CD8-positive, alpha-beta memory T cell (primary cell): ENCODE measurements at regions not wholly inside any gene's neighbourhood (a gene's known extent, or its start where the extent isn't known, plus 50 kb on each side); places are given as distances from the start of the nearest gene placed in this dataset.

Source experiments
- CTCF ChIA-PET: fragments of 350-600 bp; sonication (Branson Sonifier 250); formaldehyde crosslinking; loops from one replicate; lab custom pipeline; 2021; ENCODE audit warnings: antibody characterized with exemption; lab: Charles Lee
- POLR2A ChIA-PET: fragments of 350-600 bp; sonication (Branson Sonifier 250); formaldehyde crosslinking; loops from one replicate; lab custom pipeline; 2021; ENCODE audit warnings: antibody characterized with exemption; lab: Charles Lee
- DNase-seq, 5 donors: peaks; one replicate each; pipeline versions ENCODE4 v3.0.0 to v3.0.0-alpha.2; 2020 to 2022; ENCODE audit warnings: mixed read lengths in 1 of 5
- H3K27ac ChIP-seq: one replicate; pipeline ENCODE4 v1.7.0; 2013; ENCODE audit warnings: low read depth, mild to moderate bottlenecking, low read length, moderate library complexity
- H3K27me3 ChIP-seq: 2 replicates; pipeline ENCODE4 v1.7.0; 2013; ENCODE audit warnings: low read length, mild to moderate bottlenecking; ENCODE audit not compliant: insufficient read depth, poor library complexity, severe bottlenecking
- H3K36me3 ChIP-seq: 2 replicates; pipeline ENCODE4 v1.7.0; 2013; ENCODE audit warnings: mild to moderate bottlenecking, low read length, moderate library complexity; ENCODE audit not compliant: insufficient read depth
- H3K4me1 ChIP-seq: 2 replicates; pipeline ENCODE4 v1.7.0; 2013; ENCODE audit warnings: mild to moderate bottlenecking, low read length, moderate library complexity; ENCODE audit not compliant: insufficient read depth
- H3K4me3 ChIP-seq: 2 replicates; pipeline ENCODE4 v1.7.0; 2013; ENCODE audit warnings: mild to moderate bottlenecking, low read length
- H3K9me3 ChIP-seq: 2 replicates; pipeline ENCODE4 v1.7.0; 2013; ENCODE audit warnings: mild to moderate bottlenecking, low read length
- H3K27ac Mint-ChIP-seq, 8 donors: one replicate each; pipeline ENCODE4 v1.8.0; 2020 to 2021; ENCODE audit warnings: mixed read lengths in 8 of 8, mild to moderate bottlenecking in 6 of 8, inconsistent platforms in 3 of 8, moderate library complexity in 3 of 8
- H3K27me3 Mint-ChIP-seq, 2 donors: one replicate each; pipeline ENCODE4 v1.8.0; 2020 to 2021; ENCODE audit warnings: mixed read lengths in 2 of 2, mild to moderate bottlenecking in 1 of 2, moderate library complexity in 1 of 2
- H3K36me3 Mint-ChIP-seq, 3 donors: one replicate each; pipeline ENCODE4 v1.8.0; 2020 to 2021; ENCODE audit warnings: mixed read lengths in 3 of 3, inconsistent platforms in 1 of 3, mild to moderate bottlenecking in 1 of 3
- H3K4me1 Mint-ChIP-seq, 3 donors: one replicate each; pipeline ENCODE4 v1.8.0; 2020 to 2021; ENCODE audit warnings: mixed read lengths in 3 of 3, inconsistent platforms in 1 of 3, mild to moderate bottlenecking in 1 of 3
- H3K4me3 Mint-ChIP-seq, 7 donors: one replicate each; pipeline ENCODE4 v1.8.0; 2020 to 2021; ENCODE audit warnings: mixed read lengths in 7 of 7, mild to moderate bottlenecking in 6 of 7, moderate library complexity in 4 of 7, inconsistent platforms in 2 of 7
- H3K9me3 Mint-ChIP-seq, 5 donors: one replicate each; pipeline ENCODE4 v1.8.0; 2020 to 2022; ENCODE audit warnings: mixed read lengths in 5 of 5, mild to moderate bottlenecking in 3 of 5, moderate library complexity in 2 of 5, inconsistent platforms in 1 of 5

GRCh38 chr11:116416852-116417251, 355.9 kb downstream of the BUD13 start:
- no peaks in the 10 kb centered on the region for H3K4me1 ChIP-seq
- H3K36me3 ChIP-seq, result no peaks in the 10 kb centered on the region
- no peaks in the 10 kb centered on the region for H3K27me3 ChIP-seq
- POLR2A ChIA-PET, result no interaction called here
- CTCF ChIA-PET, result no interaction called here
- Mint-ChIP-seq H3K36me3 (no peaks in the 10 kb centered on the region), H3K27ac (no peak overlapping the region), H3K9me3 (peaks cover 0 to 2% (median 0%) of the 10 kb centered on the region in 5 donors), H3K4me3 (no peak overlapping the region), H3K4me1 (no peaks in the 10 kb centered on the region), H3K27me3 (peaks cover 9 to 30% of the 10 kb centered on the region in 2 donors)
- DNase-seq, result no peak
- no peaks in the 10 kb centered on the region for H3K9me3 ChIP-seq
- H3K27ac ChIP-seq, result no peak overlapping the region
- no peak overlapping the region for H3K4me3 ChIP-seq

- no peaks in the 10 kb centered on the region for H3K36me3 ChIP-seq
- Mint-ChIP-seq H3K36me3 (no peaks in the 10 kb centered on the region), H3K4me3 (no peak overlapping the region), H3K27me3 (peaks cover 10 to 26% of the 10 kb centered on the region in 2 donors), H3K4me1 (no peaks in the 10 kb centered on the region), H3K9me3 (peaks cover 0 to 2% (median 0%) of the 10 kb centered on the region in 5 donors), H3K27ac (no peak overlapping the region)
- H3K27me3 ChIP-seq, result no peaks in the 10 kb centered on the region
- H3K27ac ChIP-seq, result no peak overlapping the region
- no peaks in the 10 kb centered on the region for H3K4me1 ChIP-seq
- ChIA-PET CTCF (no interaction called here), POLR2A (no interaction called here)
- H3K9me3 ChIP-seq, result no peaks in the 10 kb centered on the region
- H3K4me3 ChIP-seq, result no peak overlapping the region
- no peak for DNase-seq
These were observed 357.7 kb downstream of the BUD13 start for GRCh38 chr11:116415095-116415494.

GRCh38 chr11:116414357-116414880, 358.4 kb downstream of the BUD13 start:
- Mint-ChIP-seq H3K27ac (peak overlapping the region in 1 of 8 donors; percentile 11), H3K9me3 (peaks cover 0 to 2% (median 0%) of the 10 kb centered on the region in 5 donors), H3K27me3 (peaks cover 14 to 22% of the 10 kb centered on the region in 2 donors), H3K36me3 (no peaks in the 10 kb centered on the region), H3K4me3 (no peak overlapping the region), H3K4me1 (no peaks in the 10 kb centered on the region)
- DNase-seq, result no peak
- POLR2A ChIA-PET, result no interaction called here
- no peaks in the 10 kb centered on the region for H3K4me1 ChIP-seq
- CTCF ChIA-PET, result interaction anchor here (0.8 kb wide), 1 partner anchor 12 kb away, joined by 3 read pairs; no protein-coding TSS in a partner anchor
- H3K4me3 ChIP-seq, result no peak overlapping the region
- H3K27me3 ChIP-seq, result no peaks in the 10 kb centered on the region
- no peaks in the 10 kb centered on the region for H3K36me3 ChIP-seq
- H3K27ac ChIP-seq, result no peak overlapping the region
- H3K9me3 ChIP-seq, result no peaks in the 10 kb centered on the region

- POLR2A ChIA-PET, result no interaction called here
- H3K9me3 ChIP-seq, result no peaks in the 10 kb centered on the region
These were observed 359.2 kb downstream of the BUD13 start for GRCh38 chr11:116413301-116414242.

GRCh38 chr11:116412118-116412889, 360.5 kb downstream of the BUD13 start:
- CTCF ChIA-PET, result no interaction called here
- no peaks in the 10 kb centered on the region for H3K4me1 Mint-ChIP-seq
- H3K27ac Mint-ChIP-seq, result no peak overlapping the region
- Histone ChIP-seq H3K9me3 (no peaks in the 10 kb centered on the region), H3K36me3 (no peaks in the 10 kb centered on the region), H3K4me1 (no peaks in the 10 kb centered on the region), H3K27ac (no peak overlapping the region), H3K27me3 (no peaks in the 10 kb centered on the region), H3K4me3 (no peak overlapping the region)
- H3K27me3 Mint-ChIP-seq, result peaks cover 15 to 16% of the 10 kb centered on the region in 2 donors
- H3K9me3 Mint-ChIP-seq, result peaks cover 0 to 2% (median 0%) of the 10 kb centered on the region in 5 donors
- no peaks in the 10 kb centered on the region for H3K36me3 Mint-ChIP-seq
- no peak for DNase-seq
- POLR2A ChIA-PET, result no interaction called here
- no peak overlapping the region for H3K4me3 Mint-ChIP-seq

More at GRCh38 chr11:116413301-116414242, 359.2 kb downstream of the BUD13 start:
- H3K27me3 Mint-ChIP-seq, result peaks cover 14 to 22% of the 10 kb centered on the region in 2 donors
- Histone ChIP-seq H3K36me3 (no peaks in the 10 kb centered on the region), H3K27me3 (no peaks in the 10 kb centered on the region), H3K4me1 (no peaks in the 10 kb centered on the region), H3K4me3 (no peak overlapping the region), H3K27ac (no peak overlapping the region)
- no peak for DNase-seq
- no peaks in the 10 kb centered on the region for H3K4me1 Mint-ChIP-seq
- H3K9me3 Mint-ChIP-seq, result peaks cover 0 to 2% (median 0%) of the 10 kb centered on the region in 5 donors
- no peaks in the 10 kb centered on the region for H3K36me3 Mint-ChIP-seq
- CTCF ChIA-PET, result interaction anchor here (0.8 kb wide), 1 partner anchor 13 kb away, joined by 3 read pairs; no protein-coding TSS in a partner anchor
- H3K27ac Mint-ChIP-seq, result no peak overlapping the region
- H3K4me3 Mint-ChIP-seq, result no peak overlapping the region

- Histone ChIP-seq H3K9me3 (no peaks in the 10 kb centered on the region), H3K36me3 (no peaks in the 10 kb centered on the region), H3K27ac (no peak overlapping the region), H3K27me3 (no peaks in the 10 kb centered on the region), H3K4me1 (no peaks in the 10 kb centered on the region), H3K4me3 (no peak overlapping the region)
- DNase-seq, result no peak
- Mint-ChIP-seq H3K27me3 (peaks cover 12 to 13% of the 10 kb centered on the region in 2 donors), H3K36me3 (no peaks in the 10 kb centered on the region), H3K4me1 (no peaks in the 10 kb centered on the region), H3K9me3 (peaks cover 0 to 4% (median 0%) of the 10 kb centered on the region in 5 donors), H3K27ac (no peak overlapping the region), H3K4me3 (no peak overlapping the region)
- POLR2A ChIA-PET, result no interaction called here
- CTCF ChIA-PET, result no interaction called here
These were observed 363.5 kb downstream of the BUD13 start for GRCh38 chr11:116409238-116409637.

- Mint-ChIP-seq H3K9me3 (peaks cover 0 to 2% (median 0%) of the 10 kb centered on the region in 5 donors), H3K4me1 (no peaks in the 10 kb centered on the region), H3K36me3 (no peaks in the 10 kb centered on the region), H3K4me3 (no peak overlapping the region), H3K27me3 (peaks cover 0 to 9% of the 10 kb centered on the region in 2 donors), H3K27ac (no peak overlapping the region)
- H3K36me3 ChIP-seq, result no peaks in the 10 kb centered on the region
- H3K4me1 ChIP-seq, result no peaks in the 10 kb centered on the region
- no peak overlapping the region for H3K4me3 ChIP-seq
- H3K27me3 ChIP-seq, result no peaks in the 10 kb centered on the region
- H3K27ac ChIP-seq, result no peak overlapping the region
- ChIA-PET POLR2A (no interaction called here), CTCF (interaction anchor here (0.9 kb wide), 1 partner anchor 9 kb away, joined by 3 read pairs; no protein-coding TSS in a partner anchor)
- H3K9me3 ChIP-seq, result no peaks in the 10 kb centered on the region
- no peak for DNase-seq
These were observed 366.7 kb downstream of the BUD13 start for GRCh38 chr11:116406042-116406441.
